Trophoblast cell (in vitro differentiated cells and primary cell): ENCODE measurements at regions not wholly inside any gene's neighbourhood (a gene's known extent, or its start where the extent isn't known, plus 50 kb on each side); places are given as distances from the start of the nearest gene placed in this dataset.

Experiments
- DNase-seq, 2 donors: peaks; one replicate each; pipeline ENCODE4 v3.0.0-alpha.2; 2016
- H2AFZ ChIP-seq: 2 replicates; pipeline ENCODE4 v1.6.1; 2013; ENCODE audit warnings: low read length, moderate library complexity, mild to moderate bottlenecking; ENCODE audit not compliant: insufficient read depth, poor library complexity
- H2AK5ac ChIP-seq: 2 replicates; pipeline ENCODE4 v1.6.1; 2013; ENCODE audit warnings: mild to moderate bottlenecking, low read length
- H2BK120ac ChIP-seq: 2 replicates; pipeline ENCODE4 v1.6.1; 2013; ENCODE audit warnings: low read length, mild to moderate bottlenecking, moderate library complexity; ENCODE audit not compliant: insufficient read depth, poor library complexity
- H2BK12ac ChIP-seq: 2 replicates; pipeline ENCODE4 v1.6.1; 2013; ENCODE audit warnings: mild to moderate bottlenecking, low read length, moderate library complexity
- H2BK5ac ChIP-seq: 2 replicates; pipeline ENCODE4 v1.6.1; 2013; ENCODE audit warnings: low read length, low read depth, moderate library complexity, mild to moderate bottlenecking; ENCODE audit not compliant: poor library complexity
- H3K14ac ChIP-seq: 2 replicates; pipeline ENCODE4 v1.6.1; 2013; ENCODE audit warnings: mild to moderate bottlenecking, low read length
- H3K18ac ChIP-seq: 2 replicates; pipeline ENCODE4 v1.6.1; 2013; ENCODE audit warnings: mild to moderate bottlenecking, low read length
- H3K23ac ChIP-seq: 2 replicates; pipeline ENCODE4 v1.6.1; 2013; ENCODE audit warnings: low read length
- H3K27ac ChIP-seq: 2 replicates; pipeline ENCODE4 v1.5.1; 2013; ENCODE audit warnings: low read depth, mild to moderate bottlenecking, inconsistent platforms, low read length, moderate library complexity
- H3K27me3 ChIP-seq: 2 replicates; pipeline ENCODE4 v1.6.1; 2013; ENCODE audit warnings: inconsistent platforms, mild to moderate bottlenecking, low read length, moderate library complexity; ENCODE audit not compliant: insufficient read depth
- H3K36me3 ChIP-seq, 2 experiments: 1 replicate in 1 of 2; 2 replicates in 1 of 2; pipeline ENCODE4 v1.6.1; 2013; ENCODE audit warnings: low read length in 2 of 2, mild to moderate bottlenecking in 2 of 2, moderate library complexity in 1 of 2; ENCODE audit not compliant: insufficient read depth in 2 of 2, control insufficient read depth in 1 of 2
- H3K4ac ChIP-seq: 2 replicates; pipeline ENCODE4 v1.6.1; 2013; ENCODE audit warnings: low read depth, mild to moderate bottlenecking, low read length, moderate library complexity
- H3K4me1 ChIP-seq, 2 experiments: 1 replicate in 1 of 2; 2 replicates in 1 of 2; pipeline ENCODE4 v1.6.1; 2013; ENCODE audit warnings: low read length in 2 of 2, mild to moderate bottlenecking in 2 of 2, moderate library complexity in 1 of 2; ENCODE audit not compliant: insufficient read depth in 2 of 2, control insufficient read depth in 1 of 2
- H3K4me2 ChIP-seq: 2 replicates; pipeline ENCODE4 v1.6.1; 2013; ENCODE audit warnings: inconsistent platforms, mild to moderate bottlenecking, low read length, moderate library complexity
- H3K4me3 ChIP-seq: 2 replicates; pipeline ENCODE4 v1.5.1; 2013; ENCODE audit warnings: mild to moderate bottlenecking, low read depth, low read length, inconsistent platforms
- H3K79me1 ChIP-seq: one replicate; pipeline ENCODE4 v1.6.1; 2013; ENCODE audit warnings: low read length
- H3K79me2 ChIP-seq: 2 replicates; pipeline ENCODE4 v1.6.1; 2013; ENCODE audit warnings: low read length, mild to moderate bottlenecking; ENCODE audit not compliant: control insufficient read depth, insufficient read depth, poor library complexity
- H3K9ac ChIP-seq: 2 replicates; pipeline ENCODE4 v1.6.1; 2013; ENCODE audit warnings: mild to moderate bottlenecking, low read length
- H3K9me3 ChIP-seq: 2 replicates; pipeline ENCODE4 v1.6.1; 2013; ENCODE audit warnings: low read depth, mild to moderate bottlenecking, control low read depth, inconsistent platforms, low read length; ENCODE audit not compliant: insufficient read depth
- H4K12ac ChIP-seq: 2 replicates; pipeline ENCODE4 v1.6.1; 2013; ENCODE audit warnings: low read depth, mild to moderate bottlenecking, low read length, moderate library complexity
- H4K8ac ChIP-seq: 2 replicates; pipeline ENCODE4 v1.6.1; 2013; ENCODE audit warnings: low read depth, mild to moderate bottlenecking, low read length, moderate library complexity
- H4K91ac ChIP-seq: one replicate; pipeline ENCODE4 v1.6.1; 2013; ENCODE audit warnings: low read depth, mild to moderate bottlenecking, low read length, moderate library complexity
- WGBS: extraction: QIAGEN DNeasy Blood & Tissue Kit; methylation state at CpG from one replicate; pipeline ENCODE4 v1.1.7; 2013; ENCODE audit warnings: missing lambda C conversion rate; ENCODE audit not compliant: insufficient read length, insufficient coverage; ENCODE audit errors: extremely low coverage; 5-methylcytosine and 5-hydroxymethylcytosine counted together

DNA sequence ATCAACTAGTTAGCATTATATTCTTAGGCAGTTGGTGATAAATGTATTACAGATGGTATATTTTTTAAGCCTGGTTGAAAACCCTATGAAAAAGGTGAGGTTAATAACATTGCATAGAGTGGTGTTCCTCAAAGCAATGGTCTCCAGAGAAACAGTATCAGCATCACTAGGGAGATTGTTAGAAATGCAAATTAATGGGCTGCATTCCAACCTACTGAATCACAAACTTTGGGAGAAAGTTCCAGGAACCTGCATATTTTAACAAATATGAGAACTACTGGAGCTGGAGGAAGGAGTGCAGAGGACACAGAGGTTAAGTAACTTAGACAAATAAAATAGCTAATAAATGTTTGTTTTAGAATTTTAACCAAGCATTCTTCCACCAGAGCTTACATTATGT, 166.9 kb upstream of the PCDH10 start:
- H3K4me2 ChIP-seq, result no peak overlapping the region
- no peak overlapping the region for H2AK5ac ChIP-seq
- H3K23ac ChIP-seq, result no peak overlapping the region
- DNase-seq, result no peak
- H3K14ac ChIP-seq, result no peak overlapping the region
- no peak overlapping the region for H2AFZ ChIP-seq
- H4K8ac ChIP-seq, result no peak overlapping the region
- no peak overlapping the region for H3K4me3 ChIP-seq
- H3K27me3 ChIP-seq, result no peaks in the 10 kb centered on the region
- H3K36me3 ChIP-seq, result no peaks in the 10 kb centered on the region
- H3K79me2 ChIP-seq, result no peaks in the 10 kb centered on the region
- H2BK120ac ChIP-seq, result no peak overlapping the region
- peaks cover 0 to 2% of the 10 kb centered on the region in 2 experiments for H3K4me1 ChIP-seq
- H2BK12ac ChIP-seq, result no peak overlapping the region
- no peak overlapping the region for H3K4ac ChIP-seq
- no peaks in the 10 kb centered on the region for H3K9me3 ChIP-seq
- no peak overlapping the region for H3K27ac ChIP-seq
- H3K79me1 ChIP-seq, result no peaks in the 10 kb centered on the region
- H4K91ac ChIP-seq, result no peak overlapping the region
- no peak overlapping the region for H2BK5ac ChIP-seq
- H4K12ac ChIP-seq, result no peak overlapping the region
- H3K18ac ChIP-seq, result no peak overlapping the region
- H3K9ac ChIP-seq, result no peak overlapping the region

DNA sequence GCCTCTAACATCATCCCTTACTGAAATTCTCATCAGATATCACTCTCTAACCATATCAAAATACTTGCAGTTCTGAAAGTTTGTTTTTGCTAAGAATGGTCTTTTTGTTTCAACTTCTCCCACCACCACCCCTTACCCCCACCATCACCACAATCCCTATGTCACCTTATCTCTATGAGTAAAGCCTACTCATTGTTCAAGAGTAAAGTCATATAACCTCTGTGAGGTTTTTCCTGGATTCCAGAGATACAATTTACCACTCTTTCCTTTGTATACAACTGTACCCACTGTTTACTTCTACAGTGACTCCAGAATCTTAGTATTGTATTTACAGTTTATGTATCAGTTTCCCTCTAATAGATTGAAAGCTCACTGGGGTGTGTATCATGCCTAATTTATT, 158.0 kb upstream of the PCDH10 start:
- no peaks in the 10 kb centered on the region for H3K36me3 ChIP-seq
- no peak overlapping the region for H2BK12ac ChIP-seq
- H3K14ac ChIP-seq, result no peak overlapping the region
- H2AK5ac ChIP-seq, result no peak overlapping the region
- no peak overlapping the region for H3K23ac ChIP-seq
- no peak overlapping the region for H4K12ac ChIP-seq
- no peaks in the 10 kb centered on the region for H3K79me1 ChIP-seq
- H3K4me1 ChIP-seq, result peaks cover 0 to 2% of the 10 kb centered on the region in 2 experiments
- no peak overlapping the region for H2AFZ ChIP-seq
- no peak overlapping the region for H2BK120ac ChIP-seq
- no peak overlapping the region for H4K8ac ChIP-seq
- no peak overlapping the region for H3K4me2 ChIP-seq
- no peak for DNase-seq
- H4K91ac ChIP-seq, result no peak overlapping the region
- no peak overlapping the region for H3K4me3 ChIP-seq
- no peaks in the 10 kb centered on the region for H3K9me3 ChIP-seq
- H3K27me3 ChIP-seq, result no peaks in the 10 kb centered on the region
- H3K79me2 ChIP-seq, result no peaks in the 10 kb centered on the region
- H2BK5ac ChIP-seq, result no peak overlapping the region
- no peak overlapping the region for H3K9ac ChIP-seq
- H3K27ac ChIP-seq, result no peak overlapping the region
- no peak overlapping the region for H3K4ac ChIP-seq
- no peak overlapping the region for H3K18ac ChIP-seq

DNA sequence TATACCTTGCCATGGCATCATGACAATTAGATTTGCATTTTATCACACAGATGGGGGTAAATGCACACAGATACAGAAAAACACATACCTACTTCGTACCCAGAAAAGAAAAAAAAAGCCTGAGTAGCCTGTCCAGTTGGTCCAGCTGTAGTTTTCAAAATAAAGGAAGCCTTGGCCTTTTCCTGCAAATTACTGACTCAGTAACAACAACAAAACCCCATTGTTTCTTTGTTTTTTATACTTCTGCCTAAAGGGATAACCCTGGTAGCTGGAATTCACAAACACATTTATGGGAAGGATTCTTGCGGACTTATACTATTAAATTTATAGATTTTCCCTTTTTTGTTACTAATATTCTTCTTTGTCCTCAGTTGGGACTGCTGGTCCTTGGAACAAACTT, 156.4 kb upstream of the PCDH10 start:
- H3K4me1 ChIP-seq, result peaks cover 0 to 2% of the 10 kb centered on the region in 2 experiments
- no peak overlapping the region for H3K18ac ChIP-seq
- H2BK120ac ChIP-seq, result no peak overlapping the region
- no peak overlapping the region for H3K4me3 ChIP-seq
- no CpG with 5 or more reads among the region's 2 CpGs for WGBS
- H3K4me2 ChIP-seq, result no peak overlapping the region
- no peak overlapping the region for H3K9ac ChIP-seq
- no peak overlapping the region for H3K27ac ChIP-seq
- no peak overlapping the region for H2BK12ac ChIP-seq
- no peak for DNase-seq
- no peak overlapping the region for H3K14ac ChIP-seq
- no peaks in the 10 kb centered on the region for H3K27me3 ChIP-seq
- H4K91ac ChIP-seq, result no peak overlapping the region
- no peaks in the 10 kb centered on the region for H3K79me2 ChIP-seq
- no peak overlapping the region for H3K4ac ChIP-seq
- H3K9me3 ChIP-seq, result no peaks in the 10 kb centered on the region
- H4K8ac ChIP-seq, result no peak overlapping the region
- no peak overlapping the region for H2AFZ ChIP-seq
- no peak overlapping the region for H2BK5ac ChIP-seq
- no peak overlapping the region for H2AK5ac ChIP-seq
- H4K12ac ChIP-seq, result no peak overlapping the region
- no peak overlapping the region for H3K23ac ChIP-seq
- H3K36me3 ChIP-seq, result no peaks in the 10 kb centered on the region
- H3K79me1 ChIP-seq, result no peaks in the 10 kb centered on the region

DNA sequence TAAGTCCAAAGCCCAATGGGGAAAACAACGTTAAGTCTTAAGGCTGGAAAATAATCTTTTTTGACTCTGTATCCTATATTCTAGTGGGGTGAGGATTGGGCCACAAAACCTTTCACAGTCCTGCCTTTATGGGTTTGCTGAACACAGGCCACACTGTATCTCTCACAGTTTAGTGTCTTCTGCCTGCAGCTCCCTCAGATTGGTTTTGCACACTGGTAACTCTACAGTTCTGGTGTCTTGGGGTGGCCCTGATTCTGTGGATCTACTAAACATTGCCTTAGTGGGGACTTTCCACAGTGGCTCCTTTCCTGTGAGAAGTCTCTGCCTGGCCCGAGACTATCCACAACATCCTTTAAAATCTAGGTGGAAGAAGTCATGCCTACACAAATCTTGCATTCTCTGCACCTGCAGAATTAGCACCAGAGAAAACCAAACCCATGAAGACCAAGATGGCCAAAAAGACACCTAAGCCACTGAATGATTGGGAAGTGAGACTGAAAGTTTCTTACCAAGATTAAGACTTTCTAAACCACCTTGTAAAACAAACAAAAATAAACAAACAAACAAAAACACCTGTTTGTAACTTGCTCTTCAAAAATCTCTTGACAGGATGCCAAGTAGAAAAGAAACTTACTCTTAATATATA, 150.4 kb upstream of the PCDH10 start:
- Histone ChIP-seq H4K8ac (peak overlapping the region; percentile 43), H3K27ac (no peak overlapping the region), H3K23ac (no peak overlapping the region), H2BK120ac (peak overlapping the region; percentile 58), H3K4me2 (no peak overlapping the region), H4K91ac (peak overlapping the region; percentile 57), H3K4me1 (peaks cover 0 to 2% of the 10 kb centered on the region in 2 experiments), H3K79me2 (no peaks in the 10 kb centered on the region), H3K36me3 (no peaks in the 10 kb centered on the region), H3K9ac (no peak overlapping the region), H3K4ac (no peak overlapping the region), H4K12ac (no peak overlapping the region), H2AK5ac (peak overlapping the region; percentile 74), H3K4me3 (no peak overlapping the region), H3K79me1 (peaks cover 7% of the 10 kb centered on the region), H3K18ac (peak overlapping the region; percentile 29), H3K9me3 (no peaks in the 10 kb centered on the region), H3K27me3 (no peaks in the 10 kb centered on the region), H2AFZ (no peak overlapping the region), H2BK12ac (peak overlapping the region; percentile 88), H2BK5ac (peak overlapping the region; percentile 9), H3K14ac (no peak overlapping the region)
- no peak for DNase-seq
- no CpG with 5 or more reads among the region's 2 CpGs for WGBS
